ENCODE measurements at regions not wholly inside any gene's neighbourhood (a gene's known extent, or its start where the extent isn't known, plus 50 kb on each side); places are given as distances from the start of the nearest gene placed in this dataset.

- Histone ChIP-seq H3K4me3 (ENCODE audit: low read length) (peak overlapping the region; percentile 56), H3K79me2 (ENCODE audit: low read length) (no peaks in the 10 kb centered on the region), H3F3A (ENCODE audit: low read length, unreplicated experiment) (peaks cover 9% of the 10 kb centered on the region), H2AFZ (ENCODE audit: low read length) (no peak overlapping the region), H3K9me3 (ENCODE audit: low read length) (no peaks in the 10 kb centered on the region), H3K9ac (ENCODE audit: low read length) (peak overlapping the region; percentile 72), H3K36me3 (ENCODE audit: low read depth, low read length) (no peaks in the 10 kb centered on the region), H3K27me3 (ENCODE audit: low read length) (no peaks in the 10 kb centered on the region), H4K20me1 (ENCODE audit: low read length) (no peaks in the 10 kb centered on the region), H3K4me1 (ENCODE audit: insufficient read depth, low read length) (peaks cover 38% of the 10 kb centered on the region), H3K9me2 (replicated peaks; ENCODE audit: low read length) (no peaks in the 10 kb centered on the region), H3K4me2 (ENCODE audit: low read length) (peak overlapping the region; percentile 85), H3K27ac (ENCODE audit: low read length) (peak overlapping the region; percentile 97)
- BruUV-seq (replicated peaks), result no TSS peak
- no peak for TF ChIP-seq CTCF (conservative IDR thresholded peaks at IDR 0.05; ENCODE audit: low read depth, low read length)
- TF ChIP-seq EZH2phosphoT487 (IDR thresholded peaks at IDR 0.05; ENCODE audit: borderline replicate concordance, low read length), result no peak
- no peak for TF ChIP-seq EZH2 (IDR thresholded peaks at IDR 0.05; ENCODE audit: low read length, unreplicated experiment)
- CTCF ChIA-PET, result interaction anchor here (0.7 kb wide), 1 partner anchor 470 kb away, joined by 3 read pairs; no protein-coding TSS in a partner anchor
- ATAC-seq (peak; percentile 78), DNase-seq (peak; percentile 89)
- intact Hi-C loops (cut with micrococcal nuclease), result loop anchor here (1.0 to 10.0 kb wide), 2 partner anchors 33 to 74 kb away; no protein-coding TSS in a partner anchor
- POLR2A ChIA-PET (ENCODE audit: unreplicated experiment), result no interaction called here
Observed at GRCh38 chr2:180291060-180291459, 284.0 kb upstream of the CWC22 start.

- DNase-seq, result peak; percentile 70
- peak overlapping the region; percentile 28; the same call in 1 of the 2 replicates for H3K27ac ChIP-seq (ENCODE audit: low read length)
- no peak overlapping the region for H2AFZ ChIP-seq (ENCODE audit: low read length)
Observed at GRCh38 chr2:180289627-180290026, 282.5 kb upstream of the CWC22 start.

More at GRCh38 chr2:180289627-180290026, 282.5 kb upstream of the CWC22 start:
- ChIA-PET CTCF (no interaction called here), POLR2A (ENCODE audit: unreplicated experiment) (no interaction called here)
- H3K4me2 ChIP-seq (ENCODE audit: low read length), result peak overlapping the region; percentile 60
- H4K20me1 ChIP-seq (ENCODE audit: low read length), result no peaks in the 10 kb centered on the region
- intact Hi-C loops (cut with micrococcal nuclease), result loop anchor here (10.0 kb wide), 1 partner anchor 75 kb away; no protein-coding TSS in a partner anchor
- no peaks in the 10 kb centered on the region for H3K9me3 ChIP-seq (ENCODE audit: low read length)
- no peak for TF ChIP-seq CTCF (conservative IDR thresholded peaks at IDR 0.05; ENCODE audit: low read depth, low read length)
- TF ChIP-seq EZH2 (IDR thresholded peaks at IDR 0.05; ENCODE audit: low read length, unreplicated experiment), result no peak
- no peak for TF ChIP-seq EZH2phosphoT487 (IDR thresholded peaks at IDR 0.05; ENCODE audit: borderline replicate concordance, low read length)
- H3K9ac ChIP-seq (ENCODE audit: low read length), result no peak overlapping the region
- no peaks in the 10 kb centered on the region for H3K36me3 ChIP-seq (ENCODE audit: low read depth, low read length)
- peaks cover 9% of the 10 kb centered on the region for H3F3A ChIP-seq (ENCODE audit: low read length, unreplicated experiment)
- peaks cover 45% of the 10 kb centered on the region for H3K4me1 ChIP-seq (ENCODE audit: insufficient read depth, low read length)
- peak; percentile 55 for ATAC-seq
- no peaks in the 10 kb centered on the region for H3K9me2 ChIP-seq (replicated peaks; ENCODE audit: low read length)
- no peaks in the 10 kb centered on the region for H3K27me3 ChIP-seq (ENCODE audit: low read length)
- no peak overlapping the region for H3K4me3 ChIP-seq (ENCODE audit: low read length)
- no TSS peak for BruUV-seq (replicated peaks)
- no peaks in the 10 kb centered on the region for H3K79me2 ChIP-seq (ENCODE audit: low read length)
